NT2/D1 (cell line): ENCODE measurements at regions not wholly inside any gene's neighbourhood (a gene's known extent, or its start where the extent isn't known, plus 50 kb on each side); places are given as distances from the start of the nearest gene placed in this dataset.

Source experiments
- SUZ12 ChIP-seq: IDR thresholded peaks from 2 replicates; pipeline ENCODE4 v1.6.1; 2011; ENCODE audit not compliant: insufficient read length, insufficient read depth; ENCODE audit errors: extremely low read depth
- YY1 ChIP-seq: IDR thresholded peaks from 2 replicates; pipeline ENCODE4 v1.6.1; 2011; ENCODE audit not compliant: insufficient read length, insufficient read depth
- ZNF274 ChIP-seq: IDR thresholded peaks from 2 replicates; pipeline ENCODE4 v1.6.1; 2011; ENCODE audit warnings: mild to moderate bottlenecking, low read depth, low read length

- no peak for TF ChIP-seq ZNF274
- TF ChIP-seq YY1, result no peak
- no peak for TF ChIP-seq SUZ12
Measured at GRCh38 chr7:131095346-131095745, 232.3 kb upstream of the MKLN1 start.
